Ectodermal cell (in vitro differentiated cells): ENCODE measurements at regions not wholly inside any gene's neighbourhood (a gene's known extent, or its start where the extent isn't known, plus 50 kb on each side); places are given as distances from the start of the nearest gene placed in this dataset.

ENCODE experiments used
- H3K27ac ChIP-seq: 2 replicates; pipeline ENCODE4 v1.7.0; 2013; ENCODE audit warnings: mild to moderate bottlenecking, low read depth, low read length; ENCODE audit not compliant: insufficient read depth, poor library complexity, severe bottlenecking
- H3K27me3 ChIP-seq: 2 replicates; pipeline ENCODE4 v1.7.0; 2013; ENCODE audit warnings: mild to moderate bottlenecking, low read length; ENCODE audit not compliant: insufficient read depth, control insufficient read depth, poor library complexity, severe bottlenecking
- H3K36me3 ChIP-seq: one replicate; pipeline ENCODE4 v1.7.0; 2013; ENCODE audit warnings: low read length; ENCODE audit not compliant: control insufficient read depth, insufficient read depth
- H3K4me1 ChIP-seq: one replicate; pipeline ENCODE4 v1.7.0; 2013; ENCODE audit warnings: low read length; ENCODE audit not compliant: control insufficient read depth, insufficient read depth
- H3K4me3 ChIP-seq: 2 replicates; pipeline ENCODE4 v1.7.0; 2013; ENCODE audit warnings: low read depth, low read length, control low read depth; ENCODE audit not compliant: insufficient read depth
- H3K9me3 ChIP-seq: 2 replicates; pipeline ENCODE4 v1.7.0; 2013; ENCODE audit warnings: mild to moderate bottlenecking, low read length, moderate library complexity; ENCODE audit not compliant: control insufficient read depth
- WGBS, 2 experiments: methylation state at CpG; one replicate each; pipeline ENCODE4 v1.1.7; 2013; ENCODE audit warnings: missing lambda C conversion rate in 2 of 2; 5-methylcytosine and 5-hydroxymethylcytosine counted together

DNA sequence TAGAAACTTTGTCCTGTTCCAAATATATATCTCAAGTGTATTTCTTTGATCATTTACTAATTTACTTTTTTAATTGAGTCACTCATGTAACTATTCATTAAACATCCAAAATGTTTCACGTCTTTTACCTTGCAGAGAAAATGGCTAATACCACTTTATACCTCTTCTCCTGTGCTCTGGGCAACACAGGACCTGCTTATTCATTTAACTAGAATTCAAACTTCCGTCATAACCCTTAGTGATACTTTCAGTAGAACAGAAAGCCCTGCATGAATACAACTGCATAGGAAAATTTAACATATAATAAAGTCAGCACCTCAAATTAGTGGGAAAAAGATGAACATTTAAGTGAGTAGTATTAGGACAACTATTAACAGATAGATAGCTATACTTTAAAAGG is 205.2 kb downstream of the MREG start:
- H3K36me3 ChIP-seq: no peaks in the 10 kb centered on the region
- no peak overlapping the region for H3K4me3 ChIP-seq
- H3K27ac ChIP-seq: no peak overlapping the region
- no peaks in the 10 kb centered on the region for H3K9me3 ChIP-seq
- H3K27me3 ChIP-seq: no peaks in the 10 kb centered on the region
- 94 to 96% methylated on average over 2 of the region's 2 CpGs for WGBS, 2 experiments
- H3K4me1 ChIP-seq: no peaks in the 10 kb centered on the region

DNA sequence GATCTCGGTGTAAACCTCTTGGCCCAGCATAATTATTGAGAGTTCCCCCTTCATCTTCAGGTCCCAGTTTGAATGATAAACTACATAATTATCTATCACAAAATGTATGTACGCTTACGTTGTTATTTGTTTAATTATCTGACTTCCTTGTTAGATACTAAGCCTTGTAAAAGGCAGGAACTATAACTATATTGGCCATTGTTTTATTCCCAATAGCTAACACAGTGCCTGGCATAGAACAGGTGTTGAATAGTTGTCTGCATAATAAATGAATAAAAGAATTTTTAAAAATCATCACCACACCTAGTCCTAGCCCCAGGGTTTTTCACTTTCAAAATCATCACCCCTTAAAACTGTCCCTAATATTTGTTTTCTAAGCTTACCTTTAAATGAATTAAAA is 207.9 kb downstream of the MREG start:
- no peaks in the 10 kb centered on the region for H3K9me3 ChIP-seq

DNA sequence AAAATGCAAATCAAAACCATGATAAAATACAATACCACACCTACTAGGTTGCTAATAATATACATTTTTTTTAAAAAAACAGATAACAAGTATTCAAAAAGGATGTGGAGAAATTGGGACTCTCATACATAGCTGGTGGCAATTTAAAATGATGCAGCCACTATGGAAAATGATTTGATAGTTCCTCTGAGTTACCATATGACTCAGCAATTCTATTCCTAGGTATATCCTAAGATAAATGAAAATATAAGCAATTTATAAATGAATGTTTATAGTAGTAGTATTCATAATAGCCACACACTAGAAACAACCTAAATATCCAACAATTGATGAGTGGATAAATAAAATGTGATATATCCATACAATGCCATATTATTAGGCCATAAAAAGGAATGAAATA is 210.2 kb downstream of the MREG start:
- Histone ChIP-seq H3K27ac (no peak overlapping the region), H3K36me3 (no peaks in the 10 kb centered on the region), H3K9me3 (no peaks in the 10 kb centered on the region), H3K4me1 (no peaks in the 10 kb centered on the region), H3K27me3 (no peaks in the 10 kb centered on the region), H3K4me3 (no peak overlapping the region)

More for the DNA sequence above, 207.9 kb downstream of the MREG start:
- no peak overlapping the region for H3K4me3 ChIP-seq
- no peaks in the 10 kb centered on the region for H3K36me3 ChIP-seq
- no peaks in the 10 kb centered on the region for H3K27me3 ChIP-seq
- no peak overlapping the region for H3K27ac ChIP-seq
- 95 to 100% methylated on average over 1 to 3 of the region's 3 CpGs for WGBS, 2 experiments
- H3K4me1 ChIP-seq: no peaks in the 10 kb centered on the region

DNA sequence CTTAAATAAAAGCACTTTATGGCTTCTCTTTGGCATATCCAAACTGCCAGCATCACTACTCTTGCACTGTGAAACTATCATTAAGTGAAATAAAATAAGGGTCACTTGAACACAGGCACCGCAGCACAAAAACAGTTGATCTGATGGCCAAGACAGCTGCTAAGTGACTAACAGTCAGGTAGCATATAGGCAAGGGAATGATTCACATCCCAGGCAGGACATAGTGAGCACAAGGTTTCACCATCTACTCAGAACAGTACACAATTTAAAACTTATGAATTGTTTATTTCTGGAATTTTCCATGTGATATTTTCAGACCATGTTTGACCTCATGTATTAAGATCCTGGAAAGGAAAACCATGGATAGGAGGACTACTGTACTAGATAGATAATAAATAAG is 214.2 kb downstream of the MREG start:
- no peaks in the 10 kb centered on the region for H3K9me3 ChIP-seq
- 100% methylated on average over 1 of the region's 1 CpG for WGBS, 2 experiments
- H3K4me3 ChIP-seq: no peak overlapping the region
- no peaks in the 10 kb centered on the region for H3K4me1 ChIP-seq
- no peak overlapping the region for H3K27ac ChIP-seq
- H3K27me3 ChIP-seq: no peaks in the 10 kb centered on the region
- no peaks in the 10 kb centered on the region for H3K36me3 ChIP-seq

DNA sequence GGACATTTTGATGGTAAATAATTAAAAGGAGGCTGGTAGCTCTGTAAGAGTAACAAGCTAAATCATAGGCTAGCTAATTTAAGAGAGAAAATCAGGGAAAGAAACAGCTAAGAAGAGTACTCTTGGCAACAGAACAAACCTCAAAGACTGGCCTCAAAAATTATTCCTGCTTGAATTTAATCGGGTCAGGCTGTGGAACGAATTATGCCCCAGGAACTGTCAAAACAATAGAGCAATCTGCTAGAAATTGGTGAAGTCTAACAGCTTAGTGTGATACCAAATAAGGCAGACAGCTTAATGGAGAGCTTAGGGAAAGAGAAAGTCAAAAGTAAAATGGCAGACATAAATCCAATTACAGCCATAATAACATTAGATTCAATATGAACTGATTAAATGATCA is 215.7 kb downstream of the MREG start:
- no peaks in the 10 kb centered on the region for H3K4me1 ChIP-seq
- 90 to 93% methylated on average over 2 of the region's 2 CpGs for WGBS, 2 experiments
- H3K27me3 ChIP-seq: no peaks in the 10 kb centered on the region
- H3K36me3 ChIP-seq: no peaks in the 10 kb centered on the region
- H3K4me3 ChIP-seq: no peak overlapping the region
- no peak overlapping the region for H3K27ac ChIP-seq
- H3K9me3 ChIP-seq: no peaks in the 10 kb centered on the region

DNA sequence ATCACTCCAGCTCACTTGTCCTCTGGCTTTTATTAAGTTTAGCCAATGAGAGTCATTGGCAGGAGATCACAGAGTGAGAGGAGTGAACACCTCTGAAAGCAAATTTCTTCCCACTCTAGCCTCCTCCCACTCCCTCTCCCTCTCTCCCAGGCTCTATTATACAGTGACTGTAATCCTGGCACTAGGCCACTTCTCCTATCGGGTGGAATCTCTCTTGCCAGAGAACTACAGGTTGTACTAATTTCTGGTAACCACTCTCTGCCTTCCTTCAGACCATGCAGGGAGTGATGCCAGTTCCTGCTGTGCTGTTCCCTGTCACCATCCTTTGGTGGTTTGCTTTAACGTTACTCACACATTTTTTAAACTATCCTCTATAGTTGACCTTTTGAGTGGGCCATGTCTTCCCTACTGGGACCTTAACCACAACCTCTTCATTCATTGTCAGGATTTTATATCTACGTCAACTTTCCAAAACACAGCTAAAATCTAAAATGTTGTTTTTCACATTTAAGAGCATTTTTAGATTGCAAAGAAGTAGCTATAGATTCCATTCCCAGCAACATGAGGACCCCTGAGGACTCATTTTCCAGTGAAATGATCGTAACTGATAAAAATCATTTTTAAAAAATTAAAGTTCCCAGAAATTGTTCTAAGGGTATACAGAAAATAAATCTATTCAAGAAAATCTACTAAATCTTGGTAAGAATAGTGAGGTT is 217.1 kb downstream of the MREG start:
- no peak overlapping the region for H3K4me3 ChIP-seq
- H3K9me3 ChIP-seq: no peaks in the 10 kb centered on the region
- H3K36me3 ChIP-seq: no peaks in the 10 kb centered on the region
- no peaks in the 10 kb centered on the region for H3K27me3 ChIP-seq
- no peaks in the 10 kb centered on the region for H3K4me1 ChIP-seq
- H3K27ac ChIP-seq: no peak overlapping the region
- 81 to 86% methylated on average over 3 to 4 of the region's 4 CpGs for WGBS, 2 experiments

DNA sequence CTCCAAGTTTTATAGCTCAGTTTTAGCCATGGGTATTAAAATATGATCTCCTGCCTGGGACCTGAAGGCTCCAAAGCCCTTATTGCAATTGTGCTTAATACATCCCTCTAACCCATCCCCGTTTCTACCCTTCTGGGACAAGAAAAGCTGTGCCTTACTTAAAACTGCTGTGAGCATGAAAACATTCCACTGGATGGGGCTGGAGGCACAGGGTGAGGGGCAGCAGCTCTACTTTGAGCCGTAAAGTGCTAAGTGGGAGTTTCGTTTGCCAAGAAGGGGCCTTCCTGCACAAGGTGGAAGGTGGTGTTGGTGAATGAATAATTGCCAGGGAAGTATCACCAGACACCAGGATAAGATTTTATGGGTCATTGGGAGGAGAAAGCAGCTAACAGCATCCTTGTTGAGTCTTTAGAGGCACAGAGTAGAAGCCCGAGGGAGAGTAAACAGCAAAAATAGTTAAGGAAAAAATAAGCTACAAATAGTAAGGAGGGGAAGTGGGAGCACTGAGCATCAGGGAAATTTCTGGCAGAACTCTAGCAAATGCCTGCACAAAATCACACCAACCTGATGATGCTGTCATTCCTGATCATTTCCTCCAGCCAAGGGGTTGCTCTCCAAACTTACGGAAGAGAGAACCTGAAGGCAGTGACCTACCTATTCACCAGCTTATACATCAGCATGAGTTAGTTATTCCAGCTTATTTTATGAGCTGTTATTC is 218.4 kb downstream of the MREG start:
- Histone ChIP-seq H3K36me3 (no peaks in the 10 kb centered on the region), H3K4me1 (no peaks in the 10 kb centered on the region), H3K27ac (no peak overlapping the region), H3K9me3 (no peaks in the 10 kb centered on the region), H3K27me3 (no peaks in the 10 kb centered on the region), H3K4me3 (no peak overlapping the region)
- WGBS, 2 experiments: 65 to 70% methylated on average over 5 of the region's 5 CpGs

DNA sequence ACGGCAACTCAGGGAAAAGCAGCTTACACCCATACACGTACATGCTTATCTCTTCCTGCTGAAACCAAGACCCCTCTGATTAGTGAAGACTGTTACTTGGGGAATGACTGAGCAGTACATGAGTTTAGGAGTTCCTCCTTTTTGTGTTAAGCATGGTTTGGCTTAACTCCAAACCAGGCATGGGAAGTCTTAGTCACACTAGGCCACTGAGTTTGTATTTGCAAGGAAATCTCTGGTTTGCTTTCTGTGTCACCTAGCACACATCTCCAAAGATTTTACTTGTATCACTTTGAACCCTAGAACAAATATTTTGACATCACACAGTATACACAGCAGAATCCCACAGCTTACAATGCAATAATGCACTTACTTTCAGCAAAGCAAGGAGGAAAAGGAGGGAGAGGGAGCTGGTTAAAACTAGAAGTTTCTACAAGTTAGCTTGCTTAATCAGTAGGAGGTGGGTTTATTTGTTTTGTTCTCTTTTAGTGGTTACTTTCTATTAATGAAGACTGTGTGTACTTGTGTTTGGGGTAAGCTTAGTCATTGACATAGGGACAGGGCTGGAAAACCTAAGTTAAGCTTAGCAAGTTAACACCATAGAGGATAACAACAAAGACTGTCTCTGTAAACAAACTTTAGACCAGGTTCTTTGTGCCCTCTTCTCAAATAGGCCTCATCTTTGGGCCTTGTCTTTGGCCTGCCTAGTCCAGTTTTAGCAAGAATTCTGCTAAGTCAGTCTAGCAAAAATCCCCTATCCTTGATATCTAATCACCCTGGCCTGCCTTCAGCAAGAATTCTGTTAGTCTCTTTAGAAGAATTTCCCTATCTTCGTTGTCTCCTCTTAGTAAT is 219.4 kb downstream of the MREG start:
- WGBS, 2 experiments: 92 to 93% methylated on average over 1 to 3 of the region's 3 CpGs

DNA sequence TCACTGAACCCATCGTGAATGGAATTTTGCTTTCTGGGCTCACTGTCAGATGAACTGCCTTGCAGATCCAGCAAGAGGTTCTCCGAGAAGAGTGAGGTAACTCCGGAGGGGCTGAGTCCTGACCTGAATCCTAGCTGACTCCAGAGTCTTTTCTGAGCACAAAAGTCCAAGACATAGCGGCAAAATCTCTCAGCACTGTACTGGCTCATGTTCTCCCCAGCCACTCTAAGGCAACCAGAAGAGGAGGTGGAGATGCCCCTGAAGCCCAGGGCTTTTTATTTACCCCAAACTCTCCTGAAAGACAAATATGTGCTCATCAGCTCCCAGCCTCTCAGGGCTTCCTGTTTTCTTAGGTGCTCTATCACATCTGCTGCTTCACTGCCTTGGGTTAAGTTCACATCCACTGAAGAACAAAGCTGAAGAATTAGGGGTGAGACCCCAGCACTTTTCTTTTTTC is 221.8 kb downstream of the MREG start:
- Histone ChIP-seq H3K4me3 (no peak overlapping the region), H3K27me3 (no peaks in the 10 kb centered on the region), H3K36me3 (no peaks in the 10 kb centered on the region), H3K9me3 (no peaks in the 10 kb centered on the region), H3K27ac (no peak overlapping the region), H3K4me1 (no peaks in the 10 kb centered on the region)
- WGBS, 2 experiments: 92 to 94% methylated on average over 4 of the region's 4 CpGs

More for the DNA sequence above, 219.4 kb downstream of the MREG start:
- Histone ChIP-seq H3K4me3 (no peak overlapping the region), H3K36me3 (no peaks in the 10 kb centered on the region), H3K27ac (no peak overlapping the region), H3K4me1 (no peaks in the 10 kb centered on the region), H3K27me3 (no peaks in the 10 kb centered on the region), H3K9me3 (no peaks in the 10 kb centered on the region)
